KMS-11 (cell line): ENCODE measurements at regions not wholly inside any gene's neighbourhood (a gene's known extent, or its start where the extent isn't known, plus 50 kb on each side); places are given as distances from the start of the nearest gene placed in this dataset.
"Not testable (repeated sequence)": the region's sequence is repeated elsewhere in the genome, so short reads cannot be mapped to it uniquely, and the experiment has no call there.

Experiments used
- H2AFZ ChIP-seq: fragments of 200-600 bp; sonication (generic); 2 replicates; pipeline ENCODE4 v1.6.1; 2016; ENCODE audit warnings: antibody characterized with exemption, mixed run types, low read depth
- H3K27ac ChIP-seq: fragments of 200-600 bp; sonication (generic); 2 replicates; pipeline ENCODE4 v1.6.1; 2016; ENCODE audit warnings: mild to moderate bottlenecking, mixed run types
- H3K27me3 ChIP-seq: fragments of 200-600 bp; sonication (generic); 2 replicates; pipeline ENCODE4 v1.6.1; 2017; ENCODE audit warnings: mild to moderate bottlenecking, low read depth, mixed run types, moderate library complexity; ENCODE audit not compliant: insufficient read depth
- H3K36me3 ChIP-seq: fragments of 200-600 bp; sonication (generic); 2 replicates; pipeline ENCODE4 v1.6.1; 2017; ENCODE audit warnings: mild to moderate bottlenecking, mixed run types; ENCODE audit not compliant: insufficient read depth
- H3K4me1 ChIP-seq: fragments of 200-600 bp; sonication (generic); 2 replicates; pipeline ENCODE4 v1.6.1; 2016; ENCODE audit warnings: mild to moderate bottlenecking, low read depth, mixed run types; ENCODE audit not compliant: poor library complexity, severe bottlenecking
- H3K4me2 ChIP-seq: fragments of 200-600 bp; sonication (generic); 2 replicates; pipeline ENCODE4 v1.7.0; 2016; ENCODE audit warnings: mild to moderate bottlenecking, mixed run types
- H3K4me3 ChIP-seq: fragments of 200-600 bp; sonication (generic); IDR thresholded peaks from 2 replicates; pipeline ENCODE4 v1.6.1; 2017; ENCODE audit warnings: low read depth, low read length, mixed read lengths; ENCODE audit not compliant: insufficient read depth
- H3K79me2 ChIP-seq: fragments of 200-600 bp; sonication (generic); 2 replicates; pipeline ENCODE4 v1.6.1; 2016; ENCODE audit warnings: low read depth, mixed run types; ENCODE audit not compliant: insufficient read depth
- H3K9ac ChIP-seq: fragments of 200-600 bp; sonication (generic); 2 replicates; pipeline ENCODE4 v1.6.1; 2016; ENCODE audit warnings: mild to moderate bottlenecking, mixed run types
- H4K20me1 ChIP-seq: fragments of 200-600 bp; sonication (generic); 2 replicates; pipeline ENCODE4 v1.6.1; 2016; ENCODE audit warnings: mild to moderate bottlenecking, mixed run types; ENCODE audit not compliant: insufficient read depth
- CTCF ChIP-seq: fragments of 200-600 bp; sonication (generic); conservative IDR thresholded peaks from 2 replicates; pipeline ENCODE4 v1.6.1; 2017; ENCODE audit warnings: low read depth, mild to moderate bottlenecking, antibody characterized with exemption, low read length, moderate library complexity, mixed read lengths

- H3K9ac ChIP-seq = no peak overlapping the region
- no peaks in the 10 kb centered on the region for H3K27me3 ChIP-seq
Observed at GRCh38 chr9:95691435-95691834, 174.7 kb upstream of the PTCH1 start.

GRCh38 chr9:95689669-95690068 is 172.9 kb upstream of the PTCH1 start:
- Histone ChIP-seq H3K27ac (no peak overlapping the region), H4K20me1 (no peaks in the 10 kb centered on the region), H3K4me2 (no peak overlapping the region), H3K27me3 (no peaks in the 10 kb centered on the region), H3K36me3 (no peaks in the 10 kb centered on the region), H3K9ac (no peak overlapping the region), H3K4me1 (no peaks in the 10 kb centered on the region), H3K79me2 (no peaks in the 10 kb centered on the region), H3K4me3 (no peak overlapping the region), H2AFZ (no peak overlapping the region)
- TF ChIP-seq CTCF = no peak

More at GRCh38 chr9:95691435-95691834, 174.7 kb upstream of the PTCH1 start:
- H3K27ac ChIP-seq = no peak overlapping the region
- no peak overlapping the region for H2AFZ ChIP-seq
- H3K79me2 ChIP-seq = no peaks in the 10 kb centered on the region
- TF ChIP-seq CTCF = no peak
- H3K4me1 ChIP-seq = no peaks in the 10 kb centered on the region
- no peaks in the 10 kb centered on the region for H4K20me1 ChIP-seq
- H3K36me3 ChIP-seq = no peaks in the 10 kb centered on the region
- no peak overlapping the region for H3K4me3 ChIP-seq
- H3K4me2 ChIP-seq = no peak overlapping the region

- no peak for TF ChIP-seq CTCF
- no peak overlapping the region for H2AFZ ChIP-seq
- H3K9ac ChIP-seq = no peak overlapping the region
- no peaks in the 10 kb centered on the region for H3K36me3 ChIP-seq
- no peaks in the 10 kb centered on the region for H3K4me1 ChIP-seq
- no peak overlapping the region for H3K4me2 ChIP-seq
- no peaks in the 10 kb centered on the region for H4K20me1 ChIP-seq
- H3K27ac ChIP-seq = no peak overlapping the region
- H3K79me2 ChIP-seq = no peaks in the 10 kb centered on the region
- no peaks in the 10 kb centered on the region for H3K27me3 ChIP-seq
- H3K4me3 ChIP-seq = no peak overlapping the region
Observed at GRCh38 chr9:95684516-95684915, 167.7 kb upstream of the PTCH1 start.

GRCh38 chr9:95680306-95680705 is 163.5 kb upstream of the PTCH1 start:
- H3K79me2 ChIP-seq, H4K20me1 ChIP-seq, H3K4me2 ChIP-seq, H3K27ac ChIP-seq, H3K27me3 ChIP-seq, H2AFZ ChIP-seq, H3K36me3 ChIP-seq, H3K9ac ChIP-seq, H3K4me1 ChIP-seq, H3K4me3 ChIP-seq: not testable (repeated sequence)

- Histone ChIP-seq H3K4me1 (no peaks in the 10 kb centered on the region), H3K27ac (no peak overlapping the region), H3K36me3 (no peaks in the 10 kb centered on the region), H3K9ac (no peak overlapping the region), H3K27me3 (no peaks in the 10 kb centered on the region), H3K4me2 (no peak overlapping the region), H3K79me2 (no peaks in the 10 kb centered on the region), H2AFZ (no peak overlapping the region), H4K20me1 (no peaks in the 10 kb centered on the region), H3K4me3 (no peak overlapping the region)
- TF ChIP-seq CTCF = no peak
Observed at GRCh38 chr9:95679874-95680273, 163.1 kb upstream of the PTCH1 start.
